ENCODE measurements at regions not wholly inside any gene's neighbourhood (a gene's known extent, or its start where the extent isn't known, plus 50 kb on each side); places are given as distances from the start of the nearest gene placed in this dataset.

- no peak overlapping the region for H3K9ac ChIP-seq (ENCODE audit: low read length)
- no peaks in the 10 kb centered on the region for H3K9me3 ChIP-seq (ENCODE audit: control insufficient read depth, low read length)
- H3K4me1 ChIP-seq (ENCODE audit: control insufficient read depth, insufficient read depth, low read length), result no peaks in the 10 kb centered on the region
- no peaks in the 10 kb centered on the region for H3K27me3 ChIP-seq (replicated peaks; ENCODE audit: control insufficient read depth, insufficient read depth, low read length)
- no peak overlapping the region for H3K4me3 ChIP-seq (ENCODE audit: low read length)
- no peaks in the 10 kb centered on the region for H3K36me3 ChIP-seq (ENCODE audit: control insufficient read depth, insufficient read depth, low read length, severe bottlenecking)
- no peak for DNase-seq (ENCODE audit: low read depth)
Observed at GRCh38 chr5:92922231-92922967, 658.6 kb downstream of the NR2F1-AS1 start.

GRCh38 chr5:92917044-92917443, 664.0 kb downstream of the NR2F1-AS1 start:
- Histone ChIP-seq H3K36me3 (ENCODE audit: control insufficient read depth, insufficient read depth, low read length, severe bottlenecking) (no peaks in the 10 kb centered on the region), H3K27me3 (replicated peaks; ENCODE audit: control insufficient read depth, insufficient read depth, low read length) (no peaks in the 10 kb centered on the region), H3K4me3 (ENCODE audit: low read length) (no peak overlapping the region), H3K9me3 (ENCODE audit: control insufficient read depth, low read length) (no peaks in the 10 kb centered on the region), H3K4me1 (ENCODE audit: control insufficient read depth, insufficient read depth, low read length) (peaks cover 8% of the 10 kb centered on the region), H3K9ac (ENCODE audit: low read length) (no peak overlapping the region)
- DNase-seq (ENCODE audit: low read depth), result peak; percentile 42

GRCh38 chr5:92916036-92916435, 665.0 kb downstream of the NR2F1-AS1 start:
- Histone ChIP-seq H3K4me1 (ENCODE audit: control insufficient read depth, insufficient read depth, low read length) (peaks cover 12% of the 10 kb centered on the region), H3K36me3 (ENCODE audit: control insufficient read depth, insufficient read depth, low read length, severe bottlenecking) (no peaks in the 10 kb centered on the region), H3K9ac (ENCODE audit: low read length) (peak overlapping the region; percentile 29), H3K27me3 (replicated peaks; ENCODE audit: control insufficient read depth, insufficient read depth, low read length) (no peaks in the 10 kb centered on the region), H3K4me3 (ENCODE audit: low read length) (no peak overlapping the region), H3K9me3 (ENCODE audit: control insufficient read depth, low read length) (no peaks in the 10 kb centered on the region)
- DNase-seq (ENCODE audit: low read depth), result peak; percentile 25

- Histone ChIP-seq H3K9me3 (ENCODE audit: control insufficient read depth, low read length) (no peaks in the 10 kb centered on the region), H3K27me3 (replicated peaks; ENCODE audit: control insufficient read depth, insufficient read depth, low read length) (no peaks in the 10 kb centered on the region), H3K9ac (ENCODE audit: low read length) (no peak overlapping the region), H3K36me3 (ENCODE audit: control insufficient read depth, insufficient read depth, low read length, severe bottlenecking) (no peaks in the 10 kb centered on the region), H3K4me3 (ENCODE audit: low read length) (no peak overlapping the region), H3K4me1 (ENCODE audit: control insufficient read depth, insufficient read depth, low read length) (peaks cover 41% of the 10 kb centered on the region)
- no peak for DNase-seq (ENCODE audit: low read depth)
Observed at GRCh38 chr5:92912283-92912682, 668.7 kb downstream of the NR2F1-AS1 start.

- peaks cover 45% of the 10 kb centered on the region for H3K4me1 ChIP-seq (ENCODE audit: control insufficient read depth, insufficient read depth, low read length)
- no peak for DNase-seq (ENCODE audit: low read depth)
- no peaks in the 10 kb centered on the region for H3K36me3 ChIP-seq (ENCODE audit: control insufficient read depth, insufficient read depth, low read length, severe bottlenecking)
- H3K9me3 ChIP-seq (ENCODE audit: control insufficient read depth, low read length), result no peaks in the 10 kb centered on the region
- no peak overlapping the region for H3K9ac ChIP-seq (ENCODE audit: low read length)
- no peaks in the 10 kb centered on the region for H3K27me3 ChIP-seq (replicated peaks; ENCODE audit: control insufficient read depth, insufficient read depth, low read length)
- H3K4me3 ChIP-seq (ENCODE audit: low read length), result no peak overlapping the region
Observed at GRCh38 chr5:92911851-92912250, 669.2 kb downstream of the NR2F1-AS1 start.

- no peak overlapping the region for H3K9ac ChIP-seq (ENCODE audit: low read length)
- no peak overlapping the region for H3K4me3 ChIP-seq (ENCODE audit: low read length)
- H3K36me3 ChIP-seq (ENCODE audit: control insufficient read depth, insufficient read depth, low read length, severe bottlenecking), result no peaks in the 10 kb centered on the region
- no peaks in the 10 kb centered on the region for H3K27me3 ChIP-seq (replicated peaks; ENCODE audit: control insufficient read depth, insufficient read depth, low read length)
- no peaks in the 10 kb centered on the region for H3K9me3 ChIP-seq (ENCODE audit: control insufficient read depth, low read length)
- no peak for DNase-seq (ENCODE audit: low read depth)
- peaks cover 42% of the 10 kb centered on the region for H3K4me1 ChIP-seq (ENCODE audit: control insufficient read depth, insufficient read depth, low read length)
Observed at GRCh38 chr5:92911293-92911692, 669.7 kb downstream of the NR2F1-AS1 start.

- Histone ChIP-seq H3K9ac (ENCODE audit: low read length) (no peak overlapping the region), H3K27me3 (replicated peaks; ENCODE audit: control insufficient read depth, insufficient read depth, low read length) (no peaks in the 10 kb centered on the region), H3K4me3 (ENCODE audit: low read length) (no peak overlapping the region), H3K4me1 (ENCODE audit: control insufficient read depth, insufficient read depth, low read length) (peaks cover 37% of the 10 kb centered on the region), H3K36me3 (ENCODE audit: control insufficient read depth, insufficient read depth, low read length, severe bottlenecking) (no peaks in the 10 kb centered on the region), H3K9me3 (ENCODE audit: control insufficient read depth, low read length) (no peaks in the 10 kb centered on the region)
- DNase-seq (ENCODE audit: low read depth), result peak; percentile 22
Observed at GRCh38 chr5:92909602-92909962, 671.4 kb downstream of the NR2F1-AS1 start.

GRCh38 chr5:92908952-92909601, 671.9 kb downstream of the NR2F1-AS1 start:
- Histone ChIP-seq H3K27me3 (replicated peaks; ENCODE audit: control insufficient read depth, insufficient read depth, low read length) (no peaks in the 10 kb centered on the region), H3K4me1 (ENCODE audit: control insufficient read depth, insufficient read depth, low read length) (peaks cover 39% of the 10 kb centered on the region), H3K9me3 (ENCODE audit: control insufficient read depth, low read length) (no peaks in the 10 kb centered on the region), H3K4me3 (ENCODE audit: low read length) (no peak overlapping the region), H3K36me3 (ENCODE audit: control insufficient read depth, insufficient read depth, low read length, severe bottlenecking) (no peaks in the 10 kb centered on the region), H3K9ac (ENCODE audit: low read length) (no peak overlapping the region)
- no peak for DNase-seq (ENCODE audit: low read depth)

GRCh38 chr5:92907938-92908606, 672.9 kb downstream of the NR2F1-AS1 start:
- H3K9me3 ChIP-seq (ENCODE audit: control insufficient read depth, low read length), result no peaks in the 10 kb centered on the region
- peaks cover 41% of the 10 kb centered on the region for H3K4me1 ChIP-seq (ENCODE audit: control insufficient read depth, insufficient read depth, low read length)
- no peaks in the 10 kb centered on the region for H3K36me3 ChIP-seq (ENCODE audit: control insufficient read depth, insufficient read depth, low read length, severe bottlenecking)
- peak overlapping the region; percentile 53 for H3K9ac ChIP-seq (ENCODE audit: low read length)
- peak; percentile 70 for DNase-seq (ENCODE audit: low read depth)
- no peak overlapping the region for H3K4me3 ChIP-seq (ENCODE audit: low read length)
- H3K27me3 ChIP-seq (replicated peaks; ENCODE audit: control insufficient read depth, insufficient read depth, low read length), result no peaks in the 10 kb centered on the region

GRCh38 chr5:92906798-92907376, 674.1 kb downstream of the NR2F1-AS1 start:
- no peak overlapping the region for H3K9ac ChIP-seq (ENCODE audit: low read length)
- no peaks in the 10 kb centered on the region for H3K36me3 ChIP-seq (ENCODE audit: control insufficient read depth, insufficient read depth, low read length, severe bottlenecking)
- H3K4me3 ChIP-seq (ENCODE audit: low read length), result no peak overlapping the region
- no peak for DNase-seq (ENCODE audit: low read depth)
- H3K9me3 ChIP-seq (ENCODE audit: control insufficient read depth, low read length), result no peaks in the 10 kb centered on the region
- H3K27me3 ChIP-seq (replicated peaks; ENCODE audit: control insufficient read depth, insufficient read depth, low read length), result no peaks in the 10 kb centered on the region
- H3K4me1 ChIP-seq (ENCODE audit: control insufficient read depth, insufficient read depth, low read length), result peaks cover 41% of the 10 kb centered on the region

GRCh38 chr5:92904021-92904420, 677.0 kb downstream of the NR2F1-AS1 start:
- H3K9me3 ChIP-seq (ENCODE audit: control insufficient read depth, low read length), result no peaks in the 10 kb centered on the region
- H3K9ac ChIP-seq (ENCODE audit: low read length), result peak overlapping the region; percentile 12
- no peaks in the 10 kb centered on the region for H3K36me3 ChIP-seq (ENCODE audit: control insufficient read depth, insufficient read depth, low read length, severe bottlenecking)
- H3K4me1 ChIP-seq (ENCODE audit: control insufficient read depth, insufficient read depth, low read length), result peaks cover 23% of the 10 kb centered on the region
- no peaks in the 10 kb centered on the region for H3K27me3 ChIP-seq (replicated peaks; ENCODE audit: control insufficient read depth, insufficient read depth, low read length)
- DNase-seq (ENCODE audit: low read depth), result no peak
- no peak overlapping the region for H3K4me3 ChIP-seq (ENCODE audit: low read length)

Measured in adipocyte (in vitro differentiated cells).